ENCODE measurements at regions not wholly inside any gene's neighbourhood (a gene's known extent, or its start where the extent isn't known, plus 50 kb on each side); places are given as distances from the start of the nearest gene placed in this dataset.

GRCh38 chr11:122394313-122394712 is 261.2 kb upstream of the UBASH3B start:
- Histone ChIP-seq H4K20me1 (ENCODE audit: insufficient read depth) (no peaks in the 10 kb centered on the region), H3K27me3 (ENCODE audit: insufficient read depth, low read length) (no peaks in the 10 kb centered on the region), H3K27ac (ENCODE audit: low read depth, low read length) (no peak overlapping the region), H3K9ac (ENCODE audit: low read length) (no peak overlapping the region), H3K79me2 (ENCODE audit: insufficient read depth, low read length) (no peaks in the 10 kb centered on the region), H3K9me3 (ENCODE audit: control insufficient read depth in 1 of 2, insufficient read depth in 1 of 2, low read depth in 1 of 2, low read length in 2 of 2) (no peaks in the 10 kb centered on the region), H3K9me2 (ENCODE audit: insufficient read depth) (0 out of 2 replicates have a peak, but pooled peaks cover 2% of the 10 kb centered on the region), H2AFZ (ENCODE audit: low read depth, low read length, poor library complexity, severe bottlenecking) (no peak overlapping the region), H3K4me2 (ENCODE audit: low read length) (no peak overlapping the region), H3K4me1 (ENCODE audit: control insufficient read depth in 1 of 2, insufficient read depth in 2 of 2, low read length in 2 of 2) (no peaks in the 10 kb centered on the region), H3K4me3 (replicated peaks in 1 of 2; ENCODE audit: low read depth in 1 of 2, low read length in 2 of 2) (no peak overlapping the region), H3K36me3 (ENCODE audit: control insufficient read depth in 1 of 2, insufficient read depth in 2 of 2, low read length in 2 of 2) (no peaks in the 10 kb centered on the region)
- DNase-seq (ENCODE audit: low read depth, low spot score) (no peak), ATAC-seq (no peak)
- RAD21 ChIA-PET (ENCODE audit: low non-redundant PET in 1 of 2, low total read pairs in 2 of 2, uncharacterized antibody in 2 of 2, unreplicated experiment in 2 of 2) = no interaction called here
- CTCF ChIA-PET = no interaction called here
- intact Hi-C loops (cut with micrococcal nuclease) = no loop called here
- no peak for TF ChIP-seq MAX (IDR thresholded peaks at IDR 0.05)
- no peak for TF ChIP-seq EZH2phosphoT487 (IDR thresholded peaks at IDR 0.05; ENCODE audit: borderline replicate concordance)
- no peak for TF ChIP-seq CEBPB (IDR thresholded peaks at IDR 0.05; ENCODE audit: low read depth)
- POLR2A ChIA-PET = no interaction called here
- BruUV-seq (replicated peaks) = no TSS peak

- Histone ChIP-seq H3K4me1 (ENCODE audit: control insufficient read depth in 1 of 2, insufficient read depth in 2 of 2, low read length in 2 of 2) (no peaks in the 10 kb centered on the region), H3K4me3 (replicated peaks in 1 of 2; ENCODE audit: low read depth in 1 of 2, low read length in 2 of 2) (no peak overlapping the region), H3K36me3 (ENCODE audit: control insufficient read depth in 1 of 2, insufficient read depth in 2 of 2, low read length in 2 of 2) (no peaks in the 10 kb centered on the region), H2AFZ (ENCODE audit: low read depth, low read length, poor library complexity, severe bottlenecking) (no peak overlapping the region), H4K20me1 (ENCODE audit: insufficient read depth) (no peaks in the 10 kb centered on the region), H3K27ac (ENCODE audit: low read depth, low read length) (no peak overlapping the region), H3K9me3 (ENCODE audit: control insufficient read depth in 1 of 2, insufficient read depth in 1 of 2, low read depth in 1 of 2, low read length in 2 of 2) (no peaks in the 10 kb centered on the region), H3K27me3 (ENCODE audit: insufficient read depth, low read length) (no peaks in the 10 kb centered on the region), H3K9ac (ENCODE audit: low read length) (no peak overlapping the region), H3K4me2 (ENCODE audit: low read length) (no peak overlapping the region), H3K79me2 (ENCODE audit: insufficient read depth, low read length) (no peaks in the 10 kb centered on the region), H3K9me2 (ENCODE audit: insufficient read depth) (0 out of 2 replicates have a peak, but pooled peaks cover 2% of the 10 kb centered on the region)
- intact Hi-C loops (cut with micrococcal nuclease) = no loop called here
- DNase-seq (ENCODE audit: low read depth, low spot score) (no peak), ATAC-seq (no peak)
- no TSS peak for BruUV-seq (replicated peaks)
- ChIA-PET POLR2A (interaction anchor here (1.2 kb wide), 1 partner anchor 18 kb away, joined by 3 read pairs; no protein-coding TSS in a partner anchor), CTCF (no interaction called here), RAD21 (ENCODE audit: low non-redundant PET in 1 of 2, low total read pairs in 2 of 2, uncharacterized antibody in 2 of 2, unreplicated experiment in 2 of 2) (no interaction called here)
- no peak for TF ChIP-seq RAD21 (IDR thresholded peaks at IDR 0.05; ENCODE audit: low read depth)
- no peak for TF ChIP-seq TCF7L2 (IDR thresholded peaks at IDR 0.05; ENCODE audit: borderline replicate concordance, extremely low read depth, insufficient read depth, insufficient read length)
- no peak for TF ChIP-seq ZFX (IDR thresholded peaks at IDR 0.05)
- TF ChIP-seq CEBPB (IDR thresholded peaks at IDR 0.05; ENCODE audit: low read depth) = no peak
- TF ChIP-seq POLR2A (IDR thresholded peaks at IDR 0.05; ENCODE audit: borderline replicate concordance, extremely low read depth, insufficient read depth, insufficient read length) = no peak
- TF ChIP-seq EGR1 (IDR thresholded peaks at IDR 0.05; ENCODE audit: low read depth) = no peak
- TF ChIP-seq CTCF (IDR thresholded peaks at IDR 0.05 in 2 of 3, conservative IDR thresholded peaks at IDR 0.05 in 1 of 3; ENCODE audit: borderline replicate concordance in 1 of 3, insufficient read depth in 1 of 3, low read depth in 2 of 3, low read length in 2 of 3) = no peak
- TF ChIP-seq YY1 (IDR thresholded peaks at IDR 0.05; ENCODE audit: extremely low read depth, insufficient replicate concordance, low read depth, low read length) = no peak
- TF ChIP-seq ZNF274 (IDR thresholded peaks at IDR 0.05; ENCODE audit: low read depth, low read length) = no peak
- TF ChIP-seq ATF3 (IDR thresholded peaks at IDR 0.05) = no peak
- TF ChIP-seq POLR2AphosphoS5 (IDR thresholded peaks at IDR 0.05; ENCODE audit: low read depth, low read length) = no peak
- TF ChIP-seq JUND (IDR thresholded peaks at IDR 0.05) = no peak
- no peak for TF ChIP-seq SRF (IDR thresholded peaks at IDR 0.05; ENCODE audit: low read depth)
- no peak for TF ChIP-seq EZH2 (IDR thresholded peaks at IDR 0.05)
- TF ChIP-seq SIN3A (IDR thresholded peaks at IDR 0.05; ENCODE audit: low read depth) = no peak
Measured at GRCh38 chr11:122393209-122393860, 262.2 kb upstream of the UBASH3B start.

Measured in HCT116 (cell line).